A549 (cell line): ENCODE measurements at regions not wholly inside any gene's neighbourhood (a gene's known extent, or its start where the extent isn't known, plus 50 kb on each side); places are given as distances from the start of the nearest gene placed in this dataset.
"Not testable (repeated sequence)": the region's sequence is repeated elsewhere in the genome, so short reads cannot be mapped to it uniquely, and the experiment has no call there.

ENCODE experiments used
- ATAC-seq, 2 experiments: fragments of 200-7000 bp in 1 of 2; fragments of >200 bp in 1 of 2; cut with Nextera tagmentation in 1 of 2; cut with Tn5 transposase in 1 of 2; 3 replicates each; pipeline versions ENCODE4 v1.8.0 to v1.9.1; 2018 to 2020; ENCODE audit warnings: mild to moderate bottlenecking in 1 of 2, moderate library complexity in 1 of 2
- CTCF ChIA-PET: fragments of 300-600 bp; sonication (Branson Sonifier 250); formaldehyde crosslinking; extraction: SDS; loops from one replicate; lab custom pipeline; 2021; ENCODE audit warnings: antibody characterized with exemption, inconsistent platforms; lab: Yijun Ruan, JAX
- POLR2A ChIA-PET: fragments of 350-600 bp; formaldehyde crosslinking; extraction: SDS; loops from one replicate; lab custom pipeline; 2021; ENCODE audit warnings: antibody characterized with exemption, inconsistent platforms; lab: Yijun Ruan, JAX
- DNase-seq, 2 experiments: peaks; one replicate each; pipeline versions ENCODE4 v3.0.0 to v3.0.0-alpha.2; 2011 to 2016; ENCODE audit warnings: low read depth in 1 of 2, low spot score in 1 of 2
- FAIRE-seq: peaks from 2 replicates; lab custom pipeline; 2011; peaks lifted over from hg19 to GRCh38; lab: Jason Lieb, UNC
- H3K27ac ChIP-seq, 2 experiments: fragments of >200 bp; sonication (Bioruptor Twin); formaldehyde crosslinking; 3 replicates each; pipeline ENCODE4 v1.5.1; 2016 to 2017
- H3K4me1 ChIP-seq: fragments of >200 bp; sonication (Bioruptor Twin); formaldehyde crosslinking; 3 replicates; pipeline ENCODE4 v1.6.1; 2016
- H3K4me2 ChIP-seq: fragments of >200 bp; sonication (Bioruptor Twin); formaldehyde crosslinking; 3 replicates; pipeline ENCODE4 v1.6.1; 2016
- H3K4me3 ChIP-seq: fragments of >200 bp; sonication (Bioruptor Twin); formaldehyde crosslinking; 3 replicates; pipeline ENCODE4 v1.5.1; 2016
- H3K9me3 ChIP-seq: fragments of >200 bp; sonication (Bioruptor Twin); formaldehyde crosslinking; 3 replicates; pipeline ENCODE4 v1.6.1; 2016
- BHLHE40 ChIP-seq: IDR thresholded peaks from 2 replicates; pipeline ENCODE4 v1.6.1; 2012; ENCODE audit warnings: low read depth, low read length, inconsistent platforms
- CEBPB ChIP-seq, 2 experiments: fragments of >200 bp in 1 of 2; sonication (Bioruptor Twin) in 1 of 2; formaldehyde crosslinking in 1 of 2; IDR thresholded peaks; 2 replicates each; pipeline ENCODE4 v1.6.1; 2012 to 2016
- CHD4 ChIP-seq: fragments of 200-600 bp; sonication (generic); IDR thresholded peaks from 2 replicates; pipeline ENCODE4 v1.6.1; 2016; ENCODE audit warnings: antibody characterized with exemption, mild to moderate bottlenecking, borderline replicate concordance
- EHF ChIP-seq: fragments of 250-450 bp; sonication (Bioruptor Pico); IDR thresholded peaks from 2 replicates; pipeline ENCODE4 v1.5.0; 2020; ENCODE audit warnings: mild to moderate bottlenecking
- EHMT2 ChIP-seq: fragments of 200-600 bp; sonication (generic); IDR thresholded peaks from 2 replicates; pipeline ENCODE4 v1.6.1; 2016; ENCODE audit warnings: antibody characterized with exemption, low read depth, mild to moderate bottlenecking, moderate library complexity
- FOSB ChIP-seq: fragments of 250-450 bp; sonication (Bioruptor Pico); IDR thresholded peaks from 2 replicates; pipeline ENCODE4 v1.5.0; 2020; ENCODE audit warnings: mild to moderate bottlenecking, moderate library complexity
- HDAC2 ChIP-seq: fragments of 200-600 bp; sonication (generic); IDR thresholded peaks from 2 replicates; pipeline ENCODE4 v1.6.1; 2016
- HOXB13 ChIP-seq: fragments of 250-450 bp; sonication (Bioruptor Pico); IDR thresholded peaks from 2 replicates; pipeline ENCODE4 v1.5.0; 2020; ENCODE audit warnings: low read depth, mild to moderate bottlenecking, moderate library complexity
- HOXB5 ChIP-seq: fragments of 250-450 bp; sonication (Bioruptor Pico); IDR thresholded peaks from 2 replicates; pipeline ENCODE4 v1.5.0; 2020; ENCODE audit warnings: mild to moderate bottlenecking, moderate library complexity
- JUNB ChIP-seq: fragments of >200 bp; sonication (Bioruptor Twin); formaldehyde crosslinking; IDR thresholded peaks from 2 replicates; pipeline ENCODE4 v1.6.1; 2016
- MYC ChIP-seq: IDR thresholded peaks from 2 replicates; pipeline ENCODE4 v1.6.1; 2012; ENCODE audit warnings: mild to moderate bottlenecking, inconsistent platforms, low read length, improper control_type of control experiment, borderline replicate concordance
- NPAS2 ChIP-seq: fragments of 250-450 bp; sonication (Bioruptor Pico); IDR thresholded peaks from 2 replicates; pipeline ENCODE4 v1.8.0; 2022; ENCODE audit warnings: mild to moderate bottlenecking, moderate library complexity, borderline replicate concordance
- NR3C1 ChIP-seq: fragments of >200 bp; sonication (Bioruptor Twin); formaldehyde crosslinking; IDR thresholded peaks from 3 replicates; pipeline ENCODE4 v1.6.1; 2017
- POLR2A ChIP-seq: IDR thresholded peaks from 2 replicates; pipeline ENCODE4 v1.6.1; 2012; ENCODE audit warnings: mild to moderate bottlenecking, low read length
- RAD21 ChIP-seq, 2 experiments: fragments of >200 bp in 1 of 2; sonication (Bioruptor Twin) in 1 of 2; formaldehyde crosslinking in 1 of 2; IDR thresholded peaks in 1 of 2; conservative IDR thresholded peaks in 1 of 2; 2 replicates in 1 of 2; 3 replicates in 1 of 2; pipeline ENCODE4 v1.6.1; 2012 to 2018; ENCODE audit warnings: inconsistent platforms in 1 of 2
- TP53 ChIP-seq: fragments of 250-450 bp; sonication (Bioruptor Pico); IDR thresholded peaks from 2 replicates; pipeline ENCODE4 v1.5.0; 2021; ENCODE audit warnings: mild to moderate bottlenecking, moderate library complexity
- ZSCAN20 ChIP-seq: fragments of 250-450 bp; sonication (Bioruptor Pico); IDR thresholded peaks from 2 replicates; pipeline ENCODE4 v1.8.0; 2022; ENCODE audit warnings: mild to moderate bottlenecking, moderate library complexity
- WGBS: methylation state at CpG from one replicate; pipeline ENCODE4 v1.1.6; 2017; ENCODE audit errors: missing lambda C conversion rate; 5-methylcytosine and 5-hydroxymethylcytosine counted together
- TF ChIP-seq, protein P1 (sequence below): fragments of 450-650 bp; IDR thresholded peaks from 2 replicates; pipeline ENCODE4 v1.6.1; 2014; ENCODE audit warnings: antibody characterized with exemption
- TF ChIP-seq, protein P2 (sequence below): IDR thresholded peaks from 2 replicates; pipeline ENCODE4 v1.6.1; 2012
- TF ChIP-seq, protein P3 (sequence below): IDR thresholded peaks from 2 replicates; pipeline ENCODE4 v1.6.1; 2012; ENCODE audit warnings: low read depth, borderline replicate concordance
- TF ChIP-seq, protein P4 (sequence below): fragments of 150-350 bp; IDR thresholded peaks from 2 replicates; pipeline ENCODE4 v1.6.1; 2014; ENCODE audit warnings: low read depth, mild to moderate bottlenecking, low read length
- TF ChIP-seq, protein P5 (sequence below): IDR thresholded peaks from 2 replicates; pipeline ENCODE4 v1.6.1; 2012

DNA sequence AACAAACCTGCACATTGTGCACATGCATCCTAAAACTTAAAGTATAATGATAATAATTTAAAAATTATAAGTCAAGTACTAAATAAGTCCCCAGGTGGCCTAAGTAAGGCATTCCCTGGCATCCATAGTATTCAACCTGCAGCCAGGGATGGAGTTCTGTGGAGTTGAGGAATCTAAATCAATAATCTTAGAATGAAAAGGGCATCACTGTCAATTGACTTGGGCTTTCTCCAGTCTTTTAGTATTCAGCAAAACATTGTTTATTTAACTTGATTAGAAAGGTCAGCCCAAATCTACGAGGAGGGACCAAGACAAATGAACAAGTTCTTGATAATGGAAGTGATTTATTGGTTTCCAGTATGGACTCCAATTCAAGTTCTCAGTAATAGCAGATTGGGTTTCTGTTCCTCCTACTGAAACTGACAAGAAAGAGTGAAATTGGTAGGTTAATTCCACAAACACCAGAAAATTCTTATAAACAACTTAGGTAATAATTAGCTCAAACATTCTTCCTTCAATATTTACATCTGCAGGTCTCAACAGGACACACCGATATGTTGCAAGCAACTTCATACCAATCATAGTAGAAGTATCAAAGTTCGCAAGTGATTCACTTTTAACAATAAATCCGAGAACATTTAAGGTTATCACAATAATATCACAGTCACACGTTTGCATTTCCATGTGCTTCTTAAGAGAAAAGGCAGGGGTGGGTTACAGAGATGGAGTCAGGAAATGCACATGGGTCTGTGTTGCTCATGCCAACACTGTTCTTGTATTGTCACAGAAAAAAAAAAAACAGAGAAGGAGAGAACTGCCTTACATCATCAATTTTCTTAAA, 51.7 kb upstream of the EHBP1 start (continued):
- TF ChIP-seq BHLHE40 (no peak), HOXB13 (no peak)
- TF ChIP-seq, all 56 proteins: peak for 15

DNA sequence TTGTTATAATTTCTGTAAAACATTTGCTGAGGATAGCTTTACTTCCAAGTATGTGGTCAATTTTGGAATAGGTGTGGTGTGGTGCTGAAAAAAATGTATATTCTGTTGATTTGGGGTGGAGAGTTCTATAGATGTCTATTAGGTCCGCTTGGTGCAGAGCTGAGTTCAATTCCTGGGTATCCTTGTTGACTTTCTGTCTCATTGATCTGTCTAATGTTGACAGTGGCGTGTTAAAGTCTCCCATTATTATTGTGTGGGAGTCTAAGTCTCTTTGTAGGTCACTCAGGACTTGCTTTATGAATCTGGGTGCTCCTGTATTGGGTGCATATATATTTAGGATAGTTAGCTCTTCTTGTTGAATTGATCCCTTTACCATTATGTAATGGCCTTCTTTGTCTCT, 56.4 kb upstream of the EHBP1 start:
- CTCF ChIA-PET = interaction anchor here (0.6 kb wide), 1 partner anchor 11 kb away, joined by 3 read pairs; no protein-coding TSS in a partner anchor

DNA sequence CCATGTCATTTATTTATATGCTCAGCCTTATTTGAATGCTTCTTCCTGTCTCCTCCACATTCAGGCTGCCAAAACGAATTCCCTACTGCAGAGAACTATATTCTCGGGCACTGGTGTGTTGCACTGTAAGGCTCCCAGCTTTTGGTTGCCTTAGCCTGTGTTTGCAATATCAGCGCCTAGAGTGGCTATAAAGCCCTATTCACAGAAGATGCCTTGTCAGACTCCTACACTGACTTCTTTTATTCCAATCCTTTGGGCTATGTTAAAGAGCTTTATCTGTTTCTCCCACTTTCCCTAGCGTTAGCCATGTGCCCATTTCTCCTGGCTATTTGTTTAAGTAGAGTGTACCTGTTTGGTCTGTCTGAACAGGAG, 62.4 kb upstream of the EHBP1 start:
- ATAC-seq = peak in 1 of 2 experiments; percentile 42; a peak in 3 of 6 replicates

More for the DNA sequence above, 56.4 kb upstream of the EHBP1 start:
- POLR2A ChIA-PET, H3K4me1 ChIP-seq, ATAC-seq, DNase-seq, H3K9me3 ChIP-seq, H3K27ac ChIP-seq, H3K4me2 ChIP-seq, FAIRE-seq, H3K4me3 ChIP-seq: not testable (repeated sequence)
- 68% methylated on average over 2 of the region's 2 CpGs for WGBS

DNA sequence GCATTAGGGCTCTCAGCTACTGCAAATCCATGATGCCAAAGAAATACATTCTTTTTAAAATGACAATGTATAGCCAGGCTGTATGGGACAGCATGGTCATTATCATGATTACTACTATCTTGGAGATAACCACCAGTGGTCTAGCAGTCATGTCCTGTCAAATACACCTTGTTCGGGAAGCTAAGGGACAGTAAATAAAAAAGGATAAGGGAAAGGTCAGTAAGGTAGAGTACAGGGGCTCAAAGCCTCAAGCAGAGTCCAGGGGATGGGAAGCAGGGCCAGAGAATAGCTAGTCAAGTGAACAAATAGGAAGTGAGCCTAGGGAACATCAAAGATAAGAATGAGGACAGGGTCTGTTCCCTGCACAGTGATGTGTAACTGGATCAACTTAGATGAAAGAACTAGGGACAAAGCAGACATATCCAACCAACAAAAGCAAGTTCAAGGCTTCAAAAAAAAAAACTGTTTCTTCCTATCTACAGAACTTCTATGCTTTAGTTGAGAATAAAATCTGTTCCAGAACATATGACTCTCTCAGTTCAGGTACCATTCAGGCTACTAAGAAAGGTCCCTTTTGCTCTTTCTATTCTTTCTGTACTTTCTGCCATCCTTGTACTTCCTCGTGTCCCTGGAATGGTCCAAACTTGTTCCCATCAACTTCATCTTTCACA, 62.9 kb upstream of the EHBP1 start:
- ATAC-seq (peak; percentile 39 to 62; a peak in 5 of 6 replicates), FAIRE-seq (no peak), DNase-seq (no peak)
- ChIA-PET POLR2A (interaction anchor here (1.8 kb wide), 1 partner anchor 137 kb away, joined by 7 read pairs; the partner anchor contains the start of gene TMEM17), CTCF (interaction anchor here (2.1 kb wide), 1 partner anchor 186 kb away, joined by 7 read pairs; no protein-coding TSS in a partner anchor)
- WGBS = 66% methylated on average over 2 of the region's 2 CpGs
- H3K4me2 ChIP-seq = peak overlapping the region; percentile 63
- 0 out of 3 replicates have a peak, but pooled peaks cover 4% of the 10 kb centered on the region for H3K9me3 ChIP-seq
- H3K27ac ChIP-seq = peak overlapping the region; percentile 66 to 74
- peaks cover 30% of the 10 kb centered on the region for H3K4me1 ChIP-seq
- H3K4me3 ChIP-seq = no peak overlapping the region
- TF ChIP-seq HOXB5 (CRISPR knock-in tag) (no peak), FOSB (no peak), JUNB (no peak), CEBPB (IDR thresholded peaks at IDR 0.05) (no peak), HOXB13 (no peak), POLR2A (no peak), CHD4 (no peak), ZSCAN20 (CRISPR knock-in tag) (no peak), EHMT2 (no peak)
- TF ChIP-seq, protein P1, sequence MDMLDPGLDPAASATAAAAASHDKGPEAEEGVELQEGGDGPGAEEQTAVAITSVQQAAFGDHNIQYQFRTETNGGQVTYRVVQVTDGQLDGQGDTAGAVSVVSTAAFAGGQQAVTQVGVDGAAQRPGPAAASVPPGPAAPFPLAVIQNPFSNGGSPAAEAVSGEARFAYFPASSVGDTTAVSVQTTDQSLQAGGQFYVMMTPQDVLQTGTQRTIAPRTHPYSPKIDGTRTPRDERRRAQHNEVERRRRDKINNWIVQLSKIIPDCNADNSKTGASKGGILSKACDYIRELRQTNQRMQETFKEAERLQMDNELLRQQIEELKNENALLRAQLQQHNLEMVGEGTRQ = no peak
- TF ChIP-seq, protein P2, sequence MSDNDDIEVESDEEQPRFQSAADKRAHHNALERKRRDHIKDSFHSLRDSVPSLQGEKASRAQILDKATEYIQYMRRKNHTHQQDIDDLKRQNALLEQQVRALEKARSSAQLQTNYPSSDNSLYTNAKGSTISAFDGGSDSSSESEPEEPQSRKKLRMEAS = no peak

More for the DNA sequence above, 62.4 kb upstream of the EHBP1 start:
- TF ChIP-seq CHD4 (no peak), EHMT2 (no peak), EHF (CRISPR knock-in tag) (no peak), MYC (no peak), RAD21 (conservative IDR thresholded peaks at IDR 0.05 in 1 of 2, IDR thresholded peaks at IDR 0.05 in 1 of 2) (no peak), TP53 (CRISPR knock-in tag) (no peak), NR3C1 (no peak), HDAC2 (no peak), NPAS2 (no peak)
- TF ChIP-seq, protein P1 = no peak
- TF ChIP-seq, protein P3, sequence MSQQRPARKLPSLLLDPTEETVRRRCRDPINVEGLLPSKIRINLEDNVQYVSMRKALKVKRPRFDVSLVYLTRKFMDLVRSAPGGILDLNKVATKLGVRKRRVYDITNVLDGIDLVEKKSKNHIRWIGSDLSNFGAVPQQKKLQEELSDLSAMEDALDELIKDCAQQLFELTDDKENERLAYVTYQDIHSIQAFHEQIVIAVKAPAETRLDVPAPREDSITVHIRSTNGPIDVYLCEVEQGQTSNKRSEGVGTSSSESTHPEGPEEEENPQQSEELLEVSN = no peak
- TF ChIP-seq, protein P4, sequence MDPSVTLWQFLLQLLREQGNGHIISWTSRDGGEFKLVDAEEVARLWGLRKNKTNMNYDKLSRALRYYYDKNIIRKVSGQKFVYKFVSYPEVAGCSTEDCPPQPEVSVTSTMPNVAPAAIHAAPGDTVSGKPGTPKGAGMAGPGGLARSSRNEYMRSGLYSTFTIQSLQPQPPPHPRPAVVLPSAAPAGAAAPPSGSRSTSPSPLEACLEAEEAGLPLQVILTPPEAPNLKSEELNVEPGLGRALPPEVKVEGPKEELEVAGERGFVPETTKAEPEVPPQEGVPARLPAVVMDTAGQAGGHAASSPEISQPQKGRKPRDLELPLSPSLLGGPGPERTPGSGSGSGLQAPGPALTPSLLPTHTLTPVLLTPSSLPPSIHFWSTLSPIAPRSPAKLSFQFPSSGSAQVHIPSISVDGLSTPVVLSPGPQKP = no peak
- TF ChIP-seq, protein P5, sequence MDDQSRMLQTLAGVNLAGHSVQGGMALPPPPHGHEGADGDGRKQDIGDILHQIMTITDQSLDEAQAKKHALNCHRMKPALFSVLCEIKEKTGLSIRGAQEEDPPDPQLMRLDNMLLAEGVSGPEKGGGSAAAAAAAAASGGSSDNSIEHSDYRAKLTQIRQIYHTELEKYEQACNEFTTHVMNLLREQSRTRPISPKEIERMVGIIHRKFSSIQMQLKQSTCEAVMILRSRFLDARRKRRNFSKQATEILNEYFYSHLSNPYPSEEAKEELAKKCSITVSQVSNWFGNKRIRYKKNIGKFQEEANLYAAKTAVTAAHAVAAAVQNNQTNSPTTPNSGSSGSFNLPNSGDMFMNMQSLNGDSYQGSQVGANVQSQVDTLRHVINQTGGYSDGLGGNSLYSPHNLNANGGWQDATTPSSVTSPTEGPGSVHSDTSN = no peak
- 74% methylated on average over 4 of the region's 4 CpGs for WGBS
- ChIA-PET CTCF (no interaction called here), POLR2A (no interaction called here)
- H3K9me3 ChIP-seq = 0 out of 3 replicates have a peak, but pooled peaks cover 3% of the 10 kb centered on the region
- no peak overlapping the region for H3K4me3 ChIP-seq
- FAIRE-seq (no peak), DNase-seq (no peak)
- peaks cover 30% of the 10 kb centered on the region for H3K4me1 ChIP-seq
- peak overlapping the region; percentile 66 to 74; a peak in 4 of 6 replicates for H3K27ac ChIP-seq
- no peak overlapping the region for H3K4me2 ChIP-seq
